ENCODE measurements at regions not wholly inside any gene's neighbourhood (a gene's known extent, or its start where the extent isn't known, plus 50 kb on each side); places are given as distances from the start of the nearest gene placed in this dataset.
A peak's percentile ranks its signal among the peaks of the same experiment; 100 is the strongest.

GRCh38 chr4:153120235-153120634 lies 84.0 kb upstream of the TRIM2 start:
- TF ChIP-seq POLR2A (IDR thresholded peaks at IDR 0.05) (no peak), POLR2AphosphoS5 (IDR thresholded peaks at IDR 0.05) (no peak), EP300 (IDR thresholded peaks at IDR 0.05) (no peak)
- TF ChIP-seq, protein P1, sequence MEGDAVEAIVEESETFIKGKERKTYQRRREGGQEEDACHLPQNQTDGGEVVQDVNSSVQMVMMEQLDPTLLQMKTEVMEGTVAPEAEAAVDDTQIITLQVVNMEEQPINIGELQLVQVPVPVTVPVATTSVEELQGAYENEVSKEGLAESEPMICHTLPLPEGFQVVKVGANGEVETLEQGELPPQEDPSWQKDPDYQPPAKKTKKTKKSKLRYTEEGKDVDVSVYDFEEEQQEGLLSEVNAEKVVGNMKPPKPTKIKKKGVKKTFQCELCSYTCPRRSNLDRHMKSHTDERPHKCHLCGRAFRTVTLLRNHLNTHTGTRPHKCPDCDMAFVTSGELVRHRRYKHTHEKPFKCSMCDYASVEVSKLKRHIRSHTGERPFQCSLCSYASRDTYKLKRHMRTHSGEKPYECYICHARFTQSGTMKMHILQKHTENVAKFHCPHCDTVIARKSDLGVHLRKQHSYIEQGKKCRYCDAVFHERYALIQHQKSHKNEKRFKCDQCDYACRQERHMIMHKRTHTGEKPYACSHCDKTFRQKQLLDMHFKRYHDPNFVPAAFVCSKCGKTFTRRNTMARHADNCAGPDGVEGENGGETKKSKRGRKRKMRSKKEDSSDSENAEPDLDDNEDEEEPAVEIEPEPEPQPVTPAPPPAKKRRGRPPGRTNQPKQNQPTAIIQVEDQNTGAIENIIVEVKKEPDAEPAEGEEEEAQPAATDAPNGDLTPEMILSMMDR (IDR thresholded peaks at IDR 0.05), result no peak
- H3K9me3 ChIP-seq, result no peaks in the 10 kb centered on the region
- peaks cover 11% of the 10 kb centered on the region for H3K4me1 ChIP-seq
- 95% methylated on average over 2 of the region's 2 CpGs for WGBS
- H3K4me3 ChIP-seq, result no peak overlapping the region
- DNase-seq (ENCODE audit: low spot score in 2 of 2), result no peak
- no peak overlapping the region for H3K27ac ChIP-seq
- H3K27me3 ChIP-seq, result no peaks in the 10 kb centered on the region
- H3K36me3 ChIP-seq, result no peaks in the 10 kb centered on the region

DNA sequence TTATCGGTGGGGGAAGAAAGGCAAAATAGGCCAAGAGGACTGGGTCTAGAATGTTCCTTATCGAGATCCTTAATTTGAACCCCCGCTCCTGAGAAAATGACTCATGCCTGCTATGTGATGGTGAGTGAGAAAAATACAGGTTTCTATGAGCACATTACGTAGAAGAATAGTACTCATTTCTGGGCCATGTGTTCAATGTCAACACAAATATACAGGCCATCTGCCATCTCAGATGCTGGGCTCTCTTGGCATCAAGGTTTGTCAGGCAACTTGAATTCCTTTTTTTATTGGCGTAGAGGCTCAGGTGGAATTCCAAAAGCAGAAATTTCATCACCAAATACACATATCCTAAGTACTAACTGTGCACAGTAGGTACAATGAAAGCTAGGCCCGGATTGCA lies 81.4 kb upstream of the TRIM2 start:
- TF ChIP-seq EP300 (IDR thresholded peaks at IDR 0.05), result no peak
- TF ChIP-seq, protein P1 (IDR thresholded peaks at IDR 0.05), result no peak
- no peak for TF ChIP-seq POLR2AphosphoS5 (IDR thresholded peaks at IDR 0.05)
- TF ChIP-seq POLR2A (IDR thresholded peaks at IDR 0.05), result no peak
- WGBS, result 90% methylated on average over 6 of the region's 6 CpGs

GRCh38 chr4:153126137-153126536 lies 78.1 kb upstream of the TRIM2 start:
- Histone ChIP-seq H3K4me1 (no peaks in the 10 kb centered on the region), H3K4me3 (no peak overlapping the region), H3K9me3 (no peaks in the 10 kb centered on the region), H3K27ac (no peak overlapping the region), H3K27me3 (no peaks in the 10 kb centered on the region), H3K36me3 (no peaks in the 10 kb centered on the region)
- no peak for TF ChIP-seq EP300 (IDR thresholded peaks at IDR 0.05)
- DNase-seq (ENCODE audit: low spot score in 2 of 2), result no peak
- 85% methylated on average over 3 of the region's 4 CpGs for WGBS

More for the DNA sequence above, 81.4 kb upstream of the TRIM2 start:
- no peaks in the 10 kb centered on the region for H3K4me1 ChIP-seq
- no peaks in the 10 kb centered on the region for H3K27me3 ChIP-seq
- H3K36me3 ChIP-seq, result no peaks in the 10 kb centered on the region
- no peaks in the 10 kb centered on the region for H3K9me3 ChIP-seq
- no peak overlapping the region for H3K27ac ChIP-seq
- H3K4me3 ChIP-seq, result no peak overlapping the region
- DNase-seq (ENCODE audit: low spot score in 2 of 2), result no peak

DNA sequence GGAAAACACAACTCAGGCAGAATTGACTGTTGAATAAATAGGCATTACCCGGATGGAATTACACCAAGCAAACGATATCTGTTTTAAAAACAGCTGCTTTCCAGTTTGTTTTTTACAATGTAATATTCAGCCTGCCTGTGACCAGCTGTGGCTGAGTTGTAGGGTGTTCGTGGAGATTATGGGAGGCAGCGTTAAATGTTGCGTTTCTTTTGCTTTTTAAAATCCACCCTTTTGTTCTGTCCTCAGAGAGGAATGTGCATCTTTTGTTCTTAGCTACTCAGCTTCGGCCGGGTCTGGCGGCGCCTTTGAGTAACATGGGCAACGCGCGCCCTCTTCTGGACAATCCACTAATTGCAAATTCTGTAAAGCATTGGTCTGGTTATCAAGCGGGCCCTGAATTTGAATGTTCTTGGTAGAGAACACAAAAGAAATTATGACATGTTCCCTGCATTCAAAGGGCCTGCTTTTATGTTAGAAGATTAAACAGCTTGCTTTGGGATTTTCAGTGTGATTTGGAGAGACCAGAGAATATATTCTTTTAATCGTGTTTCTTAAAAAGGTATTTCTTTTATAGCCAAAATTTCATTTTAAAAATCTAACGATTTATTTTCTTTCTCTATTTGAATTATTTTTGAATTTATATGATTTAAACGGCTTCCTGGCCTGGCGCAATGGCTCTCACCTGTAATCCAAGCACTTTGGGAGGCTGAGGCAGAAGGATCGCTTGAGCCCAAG lies 76.3 kb upstream of the TRIM2 start:
- H3K36me3 ChIP-seq, result no peaks in the 10 kb centered on the region
- peak; percentile 87 to 93 for DNase-seq (ENCODE audit: low spot score in 2 of 2)
- no peaks in the 10 kb centered on the region for H3K9me3 ChIP-seq
- H3K27ac ChIP-seq, result no peak overlapping the region
- H3K27me3 ChIP-seq, result no peaks in the 10 kb centered on the region
- H3K4me3 ChIP-seq, result no peak overlapping the region
- TF ChIP-seq, protein P1 (IDR thresholded peaks at IDR 0.05), result peak; percentile 76 to 88
- TF ChIP-seq POLR2A (IDR thresholded peaks at IDR 0.05), result no peak
- WGBS, result 20% methylated on average over 18 of the region's 18 CpGs
- no peaks in the 10 kb centered on the region for H3K4me1 ChIP-seq

- TF ChIP-seq EP300 (IDR thresholded peaks at IDR 0.05) (no peak), POLR2AphosphoS5 (IDR thresholded peaks at IDR 0.05) (no peak), POLR2A (IDR thresholded peaks at IDR 0.05) (no peak)
- TF ChIP-seq, protein P1 (IDR thresholded peaks at IDR 0.05), result no peak
- WGBS, result 52% methylated on average over 7 of the region's 7 CpGs
- no peak overlapping the region for H3K27ac ChIP-seq
- no peaks in the 10 kb centered on the region for H3K27me3 ChIP-seq
- peaks cover 1% of the 10 kb centered on the region for H3K4me1 ChIP-seq
- H3K9me3 ChIP-seq, result no peaks in the 10 kb centered on the region
- no peak for DNase-seq (ENCODE audit: low spot score in 2 of 2)
- no peaks in the 10 kb centered on the region for H3K36me3 ChIP-seq
- H3K4me3 ChIP-seq, result no peak overlapping the region
Measured at GRCh38 chr4:153131596-153131995, 72.6 kb upstream of the TRIM2 start.

GRCh38 chr4:153137159-153137558 lies 67.1 kb upstream of the TRIM2 start:
- 21% methylated on average over 6 of the region's 6 CpGs for WGBS
- TF ChIP-seq POLR2A (IDR thresholded peaks at IDR 0.05), result no peak
- no peak for TF ChIP-seq POLR2AphosphoS5 (IDR thresholded peaks at IDR 0.05)
- TF ChIP-seq, protein P1 (IDR thresholded peaks at IDR 0.05), result no peak
- no peak for TF ChIP-seq EP300 (IDR thresholded peaks at IDR 0.05)
- H3K9me3 ChIP-seq, result no peaks in the 10 kb centered on the region
- no peak overlapping the region for H3K27ac ChIP-seq
- H3K4me1 ChIP-seq, result peaks cover 13% of the 10 kb centered on the region
- no peaks in the 10 kb centered on the region for H3K27me3 ChIP-seq
- H3K4me3 ChIP-seq, result no peak overlapping the region
- DNase-seq (ENCODE audit: low spot score in 2 of 2), result no peak
- H3K36me3 ChIP-seq, result no peaks in the 10 kb centered on the region

All from suprapubic skin (tissue), 4 donors.